Motor neuron (in vitro differentiated cells): ENCODE measurements at regions not wholly inside any gene's neighbourhood (a gene's known extent, or its start where the extent isn't known, plus 50 kb on each side); places are given as distances from the start of the nearest gene placed in this dataset.
"Not testable (repeated sequence)": the region's sequence is repeated elsewhere in the genome, so short reads cannot be mapped to it uniquely, and the experiment has no call there.

Experiments used
- ATAC-seq, 8 experiments: fragments of 200-7000 bp; cut with Tn5 transposase; replicated peaks in 6 of 8; 2 replicates each; pipeline ENCODE4 v1.8.0; 2021; ENCODE audit warnings: mild to moderate bottlenecking in 8 of 8, moderate library complexity in 8 of 8
- H3K27ac ChIP-seq, 2 donors: fragments of 250-450 bp; sonication (Bioruptor Pico); 2 replicates each; pipeline ENCODE4 v1.9.0; 2021; ENCODE audit warnings: antibody characterized with exemption in 2 of 2, mild to moderate bottlenecking in 2 of 2, moderate library complexity in 1 of 2
- H3K4me1 ChIP-seq, 2 donors: fragments of 250-450 bp; sonication (Bioruptor Pico); replicated peaks in 1 of 2; 2 replicates each; pipeline ENCODE4 v1.6.1; 2021; ENCODE audit warnings: antibody characterized with exemption in 2 of 2, mild to moderate bottlenecking in 2 of 2, moderate library complexity in 1 of 2
- H3K4me3 ChIP-seq, 5 donors: fragments of 250-450 bp; sonication (Bioruptor Pico); 2 replicates each; pipeline ENCODE4 v1.9.0; 2021; ENCODE audit warnings: antibody characterized with exemption in 5 of 5, mild to moderate bottlenecking in 5 of 5, moderate library complexity in 4 of 5
- WGBS, 10 experiments: fragments of 450-650 bp; shearing (Covaris generic); methylation state at CpG; one replicate each; pipeline ENCODE4 v1.0.0; 2022; 5-methylcytosine and 5-hydroxymethylcytosine counted together
- in situ Hi-C, 9 experiments: fragments of 400-800 bp; cut with MboI; loops; one replicate each; pipeline ENCODE4 v1.15.0; 2021; ENCODE audit warnings: low sequenced_read_pairs in 9 of 9, low pct_unique_long_range_greater_than_20kb in 2 of 9; ENCODE audit not compliant: unreplicated experiment in 9 of 9

DNA sequence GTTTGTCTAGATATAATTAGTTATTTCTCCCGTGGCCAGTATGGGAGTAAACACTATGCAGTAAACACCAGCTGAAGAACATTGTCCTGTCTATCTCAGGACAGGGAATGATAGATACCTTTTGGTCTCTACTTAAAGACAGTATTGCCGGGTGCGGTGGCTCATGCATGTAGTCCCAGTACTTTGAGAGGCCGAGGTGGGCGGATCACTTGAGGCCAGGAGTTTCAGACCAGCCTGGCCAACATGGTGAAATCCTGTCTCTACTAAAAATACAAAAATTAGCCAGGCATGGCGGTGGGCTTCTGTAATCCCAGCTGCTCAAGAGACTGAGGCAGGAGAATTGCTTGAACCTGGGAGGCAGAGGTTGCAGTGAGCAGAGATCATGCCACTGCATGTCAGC, 226.4 kb downstream of the TM9SF2 start:
- in situ Hi-C loops, ATAC-seq, H3K4me3 ChIP-seq, H3K27ac ChIP-seq: not testable (repeated sequence)
- H3K4me1 ChIP-seq = peaks cover 23 to 46% of the 10 kb centered on the region in 2 donors
- 38 to 100% (median 70%) methylated on average over 1 to 4 of the region's 6 CpGs; no CpG with 5 or more reads in 3 of the 10 experiments for WGBS, 10 experiments

DNA sequence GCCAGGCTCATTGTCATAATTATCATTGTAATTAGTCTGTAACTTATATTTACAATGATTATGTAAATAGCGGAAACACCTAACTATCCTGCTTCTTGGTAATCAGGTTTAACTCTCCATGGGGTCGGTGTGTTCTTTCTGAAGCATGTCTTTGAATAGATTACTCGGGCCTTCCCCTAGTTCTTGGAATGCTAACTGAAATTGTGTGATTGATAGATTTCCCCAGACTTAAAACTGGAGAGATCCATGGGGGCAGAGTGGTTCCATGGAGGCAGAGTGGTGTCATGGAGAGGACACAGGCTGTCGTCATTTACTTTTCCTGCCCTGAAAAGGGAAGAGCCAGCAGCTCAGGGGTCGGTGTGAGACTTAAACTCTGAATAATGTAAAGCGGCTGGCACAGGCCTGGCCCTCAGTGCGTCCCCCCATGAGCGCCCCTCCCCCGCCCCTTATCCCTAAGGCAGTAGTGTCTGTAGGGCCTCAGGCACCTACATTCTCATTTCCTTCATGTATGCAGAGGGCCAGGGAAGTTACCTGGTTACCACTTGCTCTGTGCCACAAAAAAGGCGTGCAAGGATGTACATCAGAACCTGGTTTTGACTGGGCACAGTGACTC, 225.1 kb downstream of the TM9SF2 start:
- H3K27ac ChIP-seq = no peak overlapping the region
- in situ Hi-C loops = no loop called here
- WGBS, 10 experiments = 41 to 78% (median 61%) methylated on average over 3 to 6 of the region's 10 CpGs; no CpG with 5 or more reads in 1 of the 10 experiments
- H3K4me1 ChIP-seq = peaks cover 33 to 54% of the 10 kb centered on the region in 2 donors
- H3K4me3 ChIP-seq = no peak overlapping the region
- no peak for ATAC-seq

DNA sequence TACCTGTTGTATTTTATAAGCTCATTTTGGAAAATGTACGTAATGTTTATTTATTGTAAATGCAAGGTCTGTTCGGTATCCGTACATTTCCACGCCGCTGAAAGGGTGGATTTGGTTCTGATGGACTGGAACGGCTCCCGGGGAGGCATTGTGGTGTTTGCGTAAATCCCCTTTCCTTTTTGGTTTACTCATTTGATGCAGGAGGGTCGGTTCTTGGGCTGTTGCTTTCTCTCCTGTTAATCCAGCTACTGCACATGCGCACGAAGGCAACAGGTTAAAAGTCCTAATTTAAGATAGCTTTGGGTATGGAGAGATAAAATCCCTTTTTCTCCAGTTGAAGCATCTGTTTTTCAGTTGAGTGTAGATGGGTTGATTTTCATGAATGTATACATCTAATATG, 224.4 kb downstream of the TM9SF2 start:
- ATAC-seq = no peak
- Histone ChIP-seq H3K4me1 (peaks cover 33 to 54% of the 10 kb centered on the region in 2 donors), H3K4me3 (no peak overlapping the region), H3K27ac (no peak overlapping the region)
- in situ Hi-C loops = no loop called here
- 67 to 92% (median 89%) methylated on average over 3 to 11 of the region's 11 CpGs; no CpG with 5 or more reads in 2 of the 10 experiments for WGBS, 10 experiments

DNA sequence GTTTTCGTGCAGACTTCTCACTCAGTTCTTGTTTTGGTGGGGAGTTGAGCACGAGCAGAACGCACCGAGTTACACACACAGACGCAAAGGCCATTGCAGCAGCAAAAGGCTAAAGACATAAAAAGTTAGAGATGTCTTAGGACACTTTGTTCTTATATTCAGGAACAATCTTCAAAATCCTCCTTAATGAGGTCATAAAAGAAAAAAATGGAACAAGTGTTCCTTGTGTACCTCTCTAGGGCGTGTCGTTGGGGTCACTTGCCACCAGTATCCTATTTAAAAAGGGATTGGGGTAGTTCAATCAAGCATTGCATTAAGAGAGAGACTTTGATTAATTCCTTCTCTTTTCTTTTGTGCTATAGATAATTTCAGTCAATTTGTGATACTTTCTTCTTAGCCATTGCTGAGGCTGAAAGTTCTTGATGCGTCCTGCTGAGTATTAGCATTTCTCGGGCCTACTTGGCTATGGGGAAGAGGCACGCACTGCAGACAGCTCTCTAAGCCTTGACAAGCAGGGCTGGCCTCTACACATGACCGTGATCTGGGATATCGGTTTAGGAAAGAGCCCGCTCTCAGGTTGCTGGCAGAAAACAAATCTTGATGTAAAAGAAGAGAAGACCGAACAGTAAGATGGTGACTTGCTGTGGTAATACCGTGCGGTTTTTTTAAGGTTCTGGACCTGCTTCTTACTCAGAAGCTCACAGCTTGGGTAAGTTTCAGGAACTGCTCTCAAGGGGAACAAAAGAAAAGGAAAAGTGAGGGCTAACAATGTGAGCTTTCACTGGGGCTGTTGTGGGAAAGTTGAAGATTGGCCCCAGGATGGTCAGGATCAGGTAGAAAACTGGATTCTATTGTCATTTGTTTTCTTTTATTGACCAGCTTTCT, 223.6 kb downstream of the TM9SF2 start:
- 51 to 95% (median 71%) methylated on average over 4 to 15 of the region's 16 CpGs for WGBS, 10 experiments
- Histone ChIP-seq H3K4me1 (peaks cover 33 to 54% of the 10 kb centered on the region in 2 donors), H3K4me3 (no peak overlapping the region), H3K27ac (no peak overlapping the region)
- ATAC-seq = no peak
- in situ Hi-C loops = no loop called here

DNA sequence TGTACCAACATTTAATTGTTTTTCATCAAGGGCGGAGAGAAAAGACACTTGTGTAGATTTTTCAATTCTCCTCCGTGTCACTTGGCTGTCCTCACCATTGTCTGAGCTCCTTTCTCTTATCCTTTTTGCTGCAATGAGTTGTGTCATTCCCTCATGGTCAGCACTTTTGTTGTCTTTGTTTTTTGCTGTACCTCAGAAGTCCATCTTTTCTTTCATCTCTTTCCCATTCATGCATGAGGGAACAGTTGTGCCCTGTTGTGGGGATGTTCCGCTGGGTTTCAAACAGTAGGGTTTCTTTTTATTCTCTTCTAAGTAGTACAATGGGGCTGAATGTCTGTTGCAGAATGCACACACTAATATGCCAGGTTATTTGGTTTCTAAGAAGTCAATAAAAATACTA, 222.6 kb downstream of the TM9SF2 start:
- Histone ChIP-seq H3K4me1 (peaks cover 33 to 50% of the 10 kb centered on the region in 2 donors), H3K4me3 (no peak overlapping the region), H3K27ac (no peak overlapping the region)
- in situ Hi-C loops = no loop called here
- whole genome bisulfite sequencing, 10 experiments = 6 to 89% (median 47%) methylated on average over 2 to 3 of the region's 3 CpGs
- ATAC-seq = peak in 4 of 8 experiments; percentile 32 to 59 (median 44)

DNA sequence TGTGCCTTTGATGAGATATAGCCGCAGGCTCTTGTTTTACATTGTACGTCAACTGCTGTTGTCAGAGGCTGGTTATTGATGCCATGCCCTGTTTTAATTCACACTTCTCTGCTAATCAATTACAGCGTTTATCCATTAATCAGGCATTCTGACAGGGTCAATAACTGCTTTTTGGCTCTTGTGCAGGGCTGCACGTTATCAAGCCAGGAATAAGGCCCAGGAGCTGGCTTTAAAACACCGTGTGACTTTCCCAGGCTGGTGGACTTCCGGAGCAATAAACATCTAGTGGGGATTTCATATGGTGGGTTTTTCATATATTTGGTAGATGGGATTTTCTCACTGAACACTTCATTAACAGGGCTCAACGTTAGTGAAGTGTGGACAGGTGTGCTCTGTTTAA, 221.7 kb downstream of the TM9SF2 start:
- peak overlapping the region in 1 of 2 donors; percentile 25 for H3K27ac ChIP-seq
- no peak overlapping the region for H3K4me3 ChIP-seq
- no peak for ATAC-seq
- H3K4me1 ChIP-seq = peaks cover 33 to 48% of the 10 kb centered on the region in 2 donors
- in situ Hi-C loops = no loop called here
- WGBS, 10 experiments = 0 to 87% (median 30%) methylated on average over 1 to 7 of the region's 7 CpGs

GRCh38 chr13:99722338-99722818, 221.1 kb downstream of the TM9SF2 start:
- ATAC-seq = peak in 4 of 8 experiments; percentile 52 to 76 (median 70)
- no peak overlapping the region for H3K4me3 ChIP-seq
- H3K4me1 ChIP-seq = peaks cover 33 to 48% of the 10 kb centered on the region in 2 donors
- 0 to 69% (median 20%) methylated on average over 1 to 3 of the region's 3 CpGs; no CpG with 5 or more reads in 2 of the 10 experiments for WGBS, 10 experiments
- H3K27ac ChIP-seq = peak overlapping the region in 1 of 2 donors; percentile 25
- in situ Hi-C loops = no loop called here

DNA sequence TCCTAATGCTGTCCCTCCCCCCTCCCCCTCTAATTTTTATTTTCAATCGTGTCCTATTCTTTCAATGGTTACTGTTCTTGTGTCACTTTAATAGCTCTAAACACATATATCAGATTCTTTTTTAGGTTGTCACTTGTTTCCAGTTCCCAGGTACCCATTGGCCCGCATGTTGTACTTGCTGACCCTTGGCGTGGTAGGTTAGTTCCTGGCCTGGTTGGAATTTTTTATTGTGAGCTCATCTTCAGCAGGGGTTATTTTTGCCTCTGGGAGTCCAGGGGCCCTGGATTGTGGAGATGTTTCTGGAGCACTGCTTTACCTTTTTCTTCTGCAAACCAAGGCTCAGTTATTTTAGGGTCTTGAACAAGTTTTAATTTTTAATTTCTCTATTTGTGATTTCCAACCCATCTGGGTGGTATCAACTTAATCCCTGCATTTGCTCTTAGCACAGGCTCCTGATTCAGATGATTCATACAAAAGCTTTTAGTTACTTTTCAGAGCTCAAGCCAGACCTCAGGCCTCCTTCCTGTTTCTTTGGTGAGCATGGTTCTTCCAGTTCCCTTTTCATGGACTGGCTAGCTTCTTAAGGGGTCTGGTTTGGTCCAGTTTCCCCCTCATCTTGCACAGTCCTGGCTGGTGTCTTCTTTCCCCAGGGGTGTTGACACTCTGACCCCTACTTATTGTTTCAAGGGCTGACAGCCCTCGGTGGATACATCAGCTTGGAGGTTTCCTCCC, 220.5 kb downstream of the TM9SF2 start:
- Histone ChIP-seq H3K4me3 (no peak overlapping the region), H3K27ac (peak overlapping the region in 1 of 2 donors; percentile 25), H3K4me1 (peaks cover 33 to 46% of the 10 kb centered on the region in 2 donors)
- 0 to 100% (median 59%) methylated on average over 1 to 4 of the region's 4 CpGs for WGBS, 10 experiments
- in situ Hi-C loops = no loop called here
- ATAC-seq = peak in 5 of 8 experiments; percentile 63 to 90 (median 83)

GRCh38 chr13:99717959-99718674, 216.8 kb downstream of the TM9SF2 start:
- in situ Hi-C loops = no loop called here
- WGBS, 10 experiments = 7 to 100% (median 55%) methylated on average over 1 to 2 of the region's 2 CpGs; no CpG with 5 or more reads in 1 of the 10 experiments
- no peak for ATAC-seq
- Histone ChIP-seq H3K4me1 (peaks cover 14 to 16% of the 10 kb centered on the region in 2 donors), H3K27ac (no peak overlapping the region), H3K4me3 (no peak overlapping the region)

DNA sequence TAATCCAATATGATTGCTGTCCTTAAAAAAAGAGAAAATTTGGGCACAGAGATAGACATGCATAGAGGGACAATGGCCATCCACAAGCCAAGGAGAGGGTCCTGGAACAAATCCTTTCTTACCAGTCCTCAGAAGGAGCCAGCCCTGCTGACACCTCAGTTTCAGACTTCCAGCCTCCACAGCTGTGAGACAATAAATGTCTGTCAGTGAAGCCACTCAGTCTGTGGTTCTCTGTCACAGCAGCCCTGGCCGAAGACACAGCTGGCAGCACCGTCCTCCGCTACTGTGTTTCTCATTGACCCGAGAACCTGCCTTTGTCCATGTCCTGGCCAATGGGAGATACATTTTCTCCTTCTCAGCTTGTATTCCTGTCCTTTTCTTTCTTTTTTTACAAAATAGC, 207.9 kb downstream of the TM9SF2 start:
- H3K27ac ChIP-seq = no peak overlapping the region
- ATAC-seq = no peak
- WGBS, 10 experiments = 33 to 60% (median 50%) methylated on average over 1 to 4 of the region's 4 CpGs; no CpG with 5 or more reads in 3 of the 10 experiments

DNA sequence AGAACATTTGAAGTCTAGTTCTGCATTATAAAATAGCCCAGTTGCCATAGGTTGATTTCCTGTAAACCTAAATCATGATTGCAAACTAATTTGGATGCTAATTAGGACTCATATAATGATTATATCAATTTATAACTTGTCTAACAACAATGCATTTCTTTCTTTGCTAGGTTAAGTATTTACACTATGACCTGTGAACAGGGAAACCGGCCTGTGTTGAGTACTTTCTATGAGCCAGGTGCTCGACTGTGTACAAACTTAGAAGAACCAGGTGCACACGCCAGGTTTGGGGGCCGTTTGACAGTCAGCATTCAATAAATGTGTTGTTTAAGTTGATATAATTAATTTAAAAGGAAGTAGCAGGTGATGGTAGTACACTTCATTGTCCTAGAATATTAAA, 203.1 kb downstream of the TM9SF2 start:
- no peak for ATAC-seq
- Histone ChIP-seq H3K4me1 (peaks cover 0 to 3% of the 10 kb centered on the region in 2 donors), H3K4me3 (no peak overlapping the region), H3K27ac (no peak overlapping the region)
- in situ Hi-C loops = no loop called here
- WGBS, 10 experiments = 0 to 100% (median 37%) methylated on average over 1 to 4 of the region's 4 CpGs

More for the DNA sequence above, 207.9 kb downstream of the TM9SF2 start:
- in situ Hi-C loops = no loop called here
- Histone ChIP-seq H3K4me1 (no peaks in the 10 kb centered on the region), H3K4me3 (no peak overlapping the region)

DNA sequence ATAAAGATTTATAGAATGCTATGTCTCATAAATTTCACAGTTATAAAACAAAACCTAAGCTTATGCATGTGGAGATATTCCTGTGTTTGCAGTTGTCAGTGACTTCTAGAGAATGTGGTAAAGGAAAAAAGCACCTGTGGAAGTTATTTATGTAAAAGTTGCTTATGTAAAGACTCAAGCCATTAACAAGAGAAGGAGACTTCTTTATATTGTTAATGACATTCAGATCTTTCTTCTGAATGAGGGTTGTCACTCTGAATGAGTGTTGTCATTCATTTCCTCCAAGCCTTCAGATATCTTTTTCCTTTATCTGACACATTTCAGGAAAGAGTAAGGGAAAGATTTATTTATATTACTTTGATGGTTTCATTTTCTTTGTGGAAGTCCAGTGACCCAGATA, 202.6 kb downstream of the TM9SF2 start:
- in situ Hi-C loops = no loop called here
- Histone ChIP-seq H3K27ac (no peak overlapping the region), H3K4me3 (no peak overlapping the region), H3K4me1 (peaks cover 0 to 3% of the 10 kb centered on the region in 2 donors)
- ATAC-seq = no peak
